ENCODE measurements at regions not wholly inside any gene's neighbourhood (a gene's known extent, or its start where the extent isn't known, plus 50 kb on each side); places are given as distances from the start of the nearest gene placed in this dataset.
"Not testable (repeated sequence)": the region's sequence is repeated elsewhere in the genome, so short reads cannot be mapped to it uniquely, and the experiment has no call there.

- no peak for DNase-seq (ENCODE audit: low read depth, low spot score)
These were observed 1002.8 kb upstream of the NRXN1 start for GRCh38 chr2:52034706-52035105.

DNA sequence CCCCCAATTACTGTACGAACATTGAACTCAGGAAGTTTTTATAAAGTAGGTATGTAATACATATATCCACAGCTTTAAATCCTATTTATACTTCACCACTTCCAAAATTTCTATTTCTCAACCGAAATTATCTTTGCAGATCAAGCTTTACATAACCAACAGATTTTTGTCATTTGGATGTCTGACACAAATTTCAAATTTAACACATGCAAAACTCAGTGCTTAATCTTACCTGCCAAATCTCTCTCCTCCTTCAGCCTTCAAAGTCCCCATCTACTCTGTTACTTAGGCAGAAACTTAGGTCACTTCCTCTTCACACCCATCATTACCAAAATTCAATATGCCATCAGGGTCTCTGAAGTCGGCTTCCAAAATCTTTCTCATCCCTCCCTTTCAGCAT is 990.1 kb upstream of the NRXN1 start:
- no peak for DNase-seq (ENCODE audit: low read depth, low spot score)

- no peak for DNase-seq (ENCODE audit: low read depth, low spot score)
These were observed 985.8 kb upstream of the NRXN1 start for GRCh38 chr2:52017646-52018235.

DNA sequence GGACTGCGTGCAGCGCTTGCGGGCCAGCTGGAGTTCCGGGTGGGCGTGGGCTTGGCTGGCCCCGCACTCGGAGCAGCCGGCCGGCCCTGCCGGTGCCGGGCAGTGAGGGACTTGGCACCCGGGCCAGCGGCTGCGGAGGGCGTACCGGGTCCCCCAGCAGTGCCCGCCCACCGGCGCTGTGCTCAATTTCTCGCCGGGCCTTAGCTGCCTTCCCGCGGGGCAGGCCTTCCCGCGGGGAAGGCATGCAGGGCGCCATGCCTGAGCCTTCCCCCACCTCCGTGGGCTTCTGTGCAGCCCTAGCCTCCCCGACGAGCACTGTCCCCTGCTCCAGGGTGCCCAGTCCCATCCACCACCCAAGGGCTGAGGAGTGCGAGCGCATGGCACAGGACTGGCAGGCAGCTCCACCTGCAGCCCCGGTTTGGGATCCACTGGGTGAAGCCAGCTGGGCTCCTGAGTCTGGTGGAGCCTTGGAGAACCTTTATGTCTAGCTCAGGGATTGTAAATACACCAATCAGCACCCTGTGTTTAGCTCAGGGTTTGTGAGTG is 975.0 kb upstream of the NRXN1 start:
- not testable (repeated sequence) for DNase-seq (ENCODE audit: low read depth, low spot score)

DNA sequence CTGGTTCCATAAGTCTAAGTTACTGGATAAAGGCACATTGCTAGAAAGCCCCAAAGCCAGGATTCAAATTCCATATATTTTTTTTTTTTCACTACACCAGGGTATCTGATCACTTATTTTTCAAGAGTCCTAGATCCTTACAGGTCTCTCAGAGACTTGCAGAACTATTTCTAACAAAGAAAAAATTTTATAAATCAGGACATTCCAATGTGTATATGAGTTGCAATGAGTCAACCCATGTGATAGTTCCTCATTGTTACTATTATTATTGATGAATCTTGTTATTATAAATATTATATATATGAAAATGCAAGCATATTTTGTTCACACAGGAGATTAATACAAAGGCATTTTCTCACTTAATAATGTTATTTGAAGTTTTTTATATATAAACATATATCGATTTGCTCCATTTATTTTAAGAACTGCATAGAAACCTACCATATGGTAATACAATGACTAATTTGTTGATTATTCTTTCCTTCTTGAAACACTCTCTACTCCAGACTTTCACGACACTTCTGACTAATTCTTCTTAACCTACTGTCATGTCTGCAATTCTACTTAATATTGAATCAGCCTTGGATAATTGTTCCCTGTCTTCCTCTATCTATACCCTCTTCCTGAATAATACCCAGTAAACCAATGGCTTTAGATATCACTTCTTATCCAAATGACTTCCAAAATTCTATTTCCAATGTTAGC is 968.4 kb upstream of the NRXN1 start:
- DNase-seq (ENCODE audit: low read depth, low spot score): no peak

DNA sequence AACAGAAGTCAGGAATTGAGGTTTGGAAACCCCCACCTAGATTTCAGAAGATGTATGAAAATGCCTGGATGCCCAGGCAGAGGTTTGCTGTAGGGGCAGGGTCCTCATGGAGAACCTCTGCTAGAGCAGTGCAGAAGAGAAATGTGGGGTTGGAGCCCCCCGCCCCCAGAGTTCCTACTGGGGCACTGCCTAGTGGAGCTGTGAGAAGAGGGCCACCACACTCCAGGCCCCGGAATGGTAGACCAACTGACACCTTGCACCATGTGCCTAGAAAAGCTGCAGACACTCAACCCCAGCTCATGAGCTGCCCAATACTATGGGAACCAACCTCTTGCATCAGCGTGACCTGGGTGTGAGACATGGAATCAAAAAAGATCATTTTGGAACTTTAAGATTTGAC is 967.0 kb upstream of the NRXN1 start:
- DNase-seq (ENCODE audit: low read depth, low spot score): no peak

- no peak for DNase-seq (ENCODE audit: low read depth, low spot score)
These were observed 965.6 kb upstream of the NRXN1 start for GRCh38 chr2:51997571-51997970.

- DNase-seq (ENCODE audit: low read depth, low spot score): peak; percentile 24
These were observed 963.4 kb upstream of the NRXN1 start for GRCh38 chr2:51995293-51995692.

DNA sequence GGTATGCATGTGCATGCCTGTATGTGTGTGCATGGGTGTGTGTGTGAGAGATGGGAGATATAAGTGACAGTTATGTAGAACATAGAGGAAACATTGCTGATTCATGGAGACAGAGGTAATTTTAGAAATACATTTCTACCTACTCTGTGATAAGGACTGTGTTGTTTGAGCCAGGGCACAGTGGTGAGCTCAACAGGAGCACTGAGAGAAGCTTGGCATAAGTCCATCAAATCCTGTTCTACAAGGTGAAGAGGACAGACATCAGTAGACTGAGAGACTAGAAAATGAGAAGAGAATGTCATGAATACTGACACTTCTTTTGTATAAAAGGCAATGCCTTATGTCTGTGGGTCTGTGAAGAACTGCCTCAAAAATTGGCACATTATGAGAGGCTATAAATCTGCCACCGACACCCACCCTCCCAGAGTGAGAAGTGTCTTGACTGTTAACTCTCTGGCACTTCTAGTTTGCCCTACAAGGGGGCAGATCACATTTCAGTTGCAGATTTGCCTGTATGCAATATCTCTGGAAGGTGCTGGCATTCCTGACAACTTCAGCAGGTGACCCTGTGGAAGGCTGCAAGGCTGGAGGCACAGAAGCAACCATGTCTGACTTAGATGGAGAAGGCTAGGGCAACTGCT is 962.3 kb upstream of the NRXN1 start:
- DNase-seq (ENCODE audit: low read depth, low spot score): no peak

DNA sequence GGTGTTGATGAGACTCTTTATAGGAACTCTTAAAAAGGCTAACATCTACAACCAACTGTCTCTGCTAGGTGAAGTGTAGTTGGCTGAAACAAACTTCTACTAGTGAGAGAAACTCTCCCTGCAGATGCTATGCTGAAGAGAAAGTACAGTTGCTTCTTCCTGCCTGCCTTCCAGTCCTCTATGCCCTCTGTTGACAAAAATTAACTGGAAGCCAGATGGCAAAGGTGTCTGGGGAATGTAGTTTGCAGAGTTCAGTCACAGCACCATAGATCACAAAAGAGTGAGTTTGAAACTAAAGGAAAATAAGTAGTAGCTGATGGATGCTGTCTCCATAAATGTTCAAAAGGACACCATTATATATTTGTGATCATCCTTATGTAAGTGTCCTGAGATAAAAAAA is 958.8 kb upstream of the NRXN1 start:
- DNase-seq (ENCODE audit: low read depth, low spot score): no peak

- DNase-seq (ENCODE audit: low read depth, low spot score): no peak
These were observed 954.2 kb upstream of the NRXN1 start for GRCh38 chr2:51986101-51986500.

GRCh38 chr2:51981783-51982182 is 949.9 kb upstream of the NRXN1 start:
- no peak for DNase-seq (ENCODE audit: low read depth, low spot score)

DNA sequence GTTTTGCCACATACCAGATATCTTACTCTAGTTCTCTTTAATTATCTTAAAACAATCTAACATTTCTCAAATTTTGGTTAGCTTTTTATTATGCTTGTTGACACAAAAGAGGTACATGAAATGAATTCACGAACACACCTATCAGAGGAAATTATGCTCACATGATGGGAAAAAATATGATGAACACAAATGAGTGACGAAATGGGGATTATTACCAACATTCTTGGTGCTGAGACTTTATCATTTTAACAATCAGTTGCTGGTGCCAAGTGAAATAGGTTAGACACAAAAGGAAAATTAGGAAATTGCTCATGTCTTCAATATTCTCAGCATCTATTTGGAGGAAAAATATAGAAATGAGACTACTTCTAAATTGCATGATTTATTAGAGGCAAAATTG is 944.7 kb upstream of the NRXN1 start:
- no peak for DNase-seq (ENCODE audit: low read depth, low spot score)

DNA sequence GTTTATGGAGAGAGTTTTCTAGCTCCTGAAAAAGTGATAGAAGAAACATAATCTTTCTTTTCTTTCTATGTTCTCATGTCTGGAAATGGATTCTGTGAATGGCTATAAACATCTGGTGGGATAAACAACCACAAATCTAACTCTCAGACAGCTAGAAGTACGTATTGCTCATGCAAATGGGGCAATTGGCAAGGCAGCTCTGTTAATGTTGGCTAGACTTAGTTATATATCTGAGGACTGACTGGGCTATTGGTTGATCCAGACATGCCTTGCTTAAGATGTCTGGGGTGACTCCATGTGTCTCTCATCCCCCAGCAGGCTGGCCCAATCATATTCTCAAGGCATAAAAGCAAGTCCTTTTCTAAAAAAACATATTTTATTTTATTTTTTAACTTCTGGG is 939.2 kb upstream of the NRXN1 start:
- no peak for DNase-seq (ENCODE audit: low read depth, low spot score)

- DNase-seq (ENCODE audit: low read depth, low spot score): no peak
These were observed 937.4 kb upstream of the NRXN1 start for GRCh38 chr2:51969347-51969746.

- no peak for DNase-seq (ENCODE audit: low read depth, low spot score)
These were observed 929.0 kb upstream of the NRXN1 start for GRCh38 chr2:51960841-51961335.

DNA sequence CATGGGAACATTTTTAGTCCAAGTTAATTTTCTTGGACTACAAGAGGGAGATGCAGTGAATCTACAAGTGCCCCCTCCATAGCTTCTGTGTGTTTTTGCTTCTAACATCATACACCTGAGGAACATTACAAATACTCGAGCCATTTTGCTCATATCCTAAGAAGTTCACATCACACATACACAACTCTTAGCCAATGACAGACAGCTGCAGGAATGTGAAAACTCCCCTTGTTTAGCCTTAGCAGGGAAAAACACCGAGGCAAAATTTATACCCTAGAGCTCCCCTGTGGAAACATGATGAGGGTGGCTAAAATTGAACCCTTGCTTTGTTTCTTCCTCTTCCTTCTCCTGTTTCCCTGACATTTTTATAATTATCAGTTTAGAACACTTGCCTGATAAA is 928.3 kb upstream of the NRXN1 start:
- DNase-seq (ENCODE audit: low read depth, low spot score): no peak

DNA sequence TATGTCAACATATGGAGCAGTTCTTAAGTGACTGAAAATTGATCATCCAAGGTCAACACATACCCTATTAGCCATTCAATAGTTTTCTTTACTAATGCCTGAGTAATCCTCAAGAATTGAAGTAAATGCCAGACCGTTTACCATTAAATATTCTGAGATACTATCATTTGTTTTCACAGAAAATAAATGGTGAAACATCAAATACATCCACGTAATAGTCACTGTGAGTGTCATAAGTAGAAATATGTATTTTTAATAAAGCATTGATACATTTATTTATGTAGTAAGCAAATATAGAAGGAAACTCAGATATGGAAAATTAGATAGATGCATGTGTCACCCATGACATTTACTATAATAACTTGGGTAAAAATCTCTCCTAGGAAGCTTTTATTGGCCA is 927.8 kb upstream of the NRXN1 start:
- no peak for DNase-seq (ENCODE audit: low read depth, low spot score)

DNA sequence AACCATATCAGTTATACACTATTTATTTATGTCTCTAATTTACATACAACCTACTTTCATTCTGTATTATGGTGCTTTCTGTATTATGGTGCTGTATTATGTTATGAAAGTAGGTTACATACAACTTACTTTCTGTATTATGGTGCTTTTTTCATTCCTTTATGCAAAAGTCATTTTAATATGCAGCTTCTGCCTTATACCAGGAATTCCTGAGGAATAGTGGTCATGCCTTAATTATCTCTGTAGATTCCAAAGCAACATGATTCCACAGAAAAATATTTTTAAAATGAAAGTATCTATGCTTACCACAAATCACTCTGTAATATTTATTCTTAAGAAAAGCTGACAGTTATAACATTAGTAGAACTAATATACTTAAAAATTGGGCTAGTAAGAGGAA is 922.0 kb upstream of the NRXN1 start:
- no peak for DNase-seq (ENCODE audit: low read depth, low spot score)

DNA sequence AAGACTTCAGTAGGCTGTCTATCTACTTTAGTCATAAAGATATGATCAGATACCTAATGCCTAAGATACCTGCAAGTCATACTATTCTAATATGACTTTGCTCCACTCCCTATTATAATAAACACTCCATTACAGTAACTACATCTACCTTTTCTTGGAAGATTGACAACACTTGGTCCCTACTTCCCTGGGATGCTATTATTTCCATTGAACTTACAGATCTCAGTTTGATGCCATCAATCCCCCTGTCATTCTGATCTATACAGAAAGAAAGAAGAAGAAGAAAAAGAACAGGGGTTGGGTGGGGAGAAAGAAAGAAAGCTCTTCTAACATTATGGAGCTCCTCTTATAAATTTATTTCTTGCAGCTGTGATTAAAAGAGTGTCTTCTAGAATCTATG is 889.1 kb upstream of the NRXN1 start:
- DNase-seq (ENCODE audit: low read depth, low spot score): no peak

DNA sequence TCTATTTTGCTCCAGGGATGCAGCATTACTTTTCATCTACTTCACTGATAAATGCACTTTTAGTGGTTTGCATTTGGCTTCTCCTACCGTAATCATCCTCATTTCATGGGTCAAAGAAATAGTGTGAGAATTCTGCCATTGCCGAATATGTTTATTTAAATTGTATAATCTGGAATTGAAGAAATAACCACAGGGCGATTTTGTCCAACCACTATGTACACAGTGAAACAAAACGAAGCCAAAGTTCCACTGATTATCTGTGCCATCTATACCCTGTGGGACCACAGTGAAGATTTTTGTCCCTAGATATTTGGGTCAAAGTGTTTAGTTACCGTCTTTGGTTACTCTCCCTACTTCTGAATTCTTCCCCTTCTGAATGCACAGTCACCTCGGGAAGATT is 888.6 kb upstream of the NRXN1 start:
- DNase-seq (ENCODE audit: low read depth, low spot score): no peak

GRCh38 chr2:51919395-51919794 is 887.5 kb upstream of the NRXN1 start:
- DNase-seq (ENCODE audit: low read depth, low spot score): no peak

GRCh38 chr2:51918113-51918512 is 886.2 kb upstream of the NRXN1 start:
- no peak for DNase-seq (ENCODE audit: low read depth, low spot score)
